Mucosa of rectum (tissue), 2 donors: ENCODE measurements at regions not wholly inside any gene's neighbourhood (a gene's known extent, or its start where the extent isn't known, plus 50 kb on each side); places are given as distances from the start of the nearest gene placed in this dataset.

Experiments
- H3K27ac ChIP-seq, 2 donors: one replicate each; pipeline ENCODE4 v1.7.0; 2013; ENCODE audit warnings: inconsistent platforms in 2 of 2, low read depth in 2 of 2, low read length in 2 of 2
- H3K27me3 ChIP-seq, 2 donors: one replicate each; pipeline ENCODE4 v1.7.0; 2013; ENCODE audit warnings: low read length in 2 of 2; ENCODE audit not compliant: control insufficient read depth in 2 of 2, insufficient read depth in 2 of 2
- H3K36me3 ChIP-seq, 2 donors: one replicate each; pipeline ENCODE4 v1.7.0; 2013; ENCODE audit warnings: low read length in 2 of 2; ENCODE audit not compliant: control insufficient read depth in 2 of 2, insufficient read depth in 2 of 2
- H3K4me1 ChIP-seq, 2 donors: one replicate each; pipeline ENCODE4 v1.7.0; 2013; ENCODE audit warnings: low read length in 2 of 2, mild to moderate bottlenecking in 1 of 2; ENCODE audit not compliant: control insufficient read depth in 2 of 2, insufficient read depth in 2 of 2
- H3K4me3 ChIP-seq, 2 donors: one replicate each; pipeline ENCODE4 v1.7.0; 2013; ENCODE audit warnings: low read length in 2 of 2
- H3K9ac ChIP-seq, 2 donors: one replicate each; pipeline ENCODE4 v1.7.0; 2013; ENCODE audit warnings: low read length in 2 of 2, low read depth in 1 of 2, mild to moderate bottlenecking in 1 of 2
- H3K9me3 ChIP-seq, 2 donors: one replicate each; pipeline ENCODE4 v1.7.0; 2013; ENCODE audit warnings: low read length in 2 of 2; ENCODE audit not compliant: control insufficient read depth in 2 of 2
- donor health status: healthy.
- donor health status: Normal muscosa, but diverticular disease.

- Histone ChIP-seq H3K27me3 (no peaks in the 10 kb centered on the region), H3K4me3 (no peak overlapping the region), H3K4me1 (peaks cover 0 to 5% of the 10 kb centered on the region in 2 donors), H3K27ac (no peak overlapping the region), H3K36me3 (no peaks in the 10 kb centered on the region), H3K9ac (no peak overlapping the region), H3K9me3 (no peaks in the 10 kb centered on the region)
These were observed 49.7 kb downstream of the KLF12 start for GRCh38 chr13:74084375-74084935.

DNA sequence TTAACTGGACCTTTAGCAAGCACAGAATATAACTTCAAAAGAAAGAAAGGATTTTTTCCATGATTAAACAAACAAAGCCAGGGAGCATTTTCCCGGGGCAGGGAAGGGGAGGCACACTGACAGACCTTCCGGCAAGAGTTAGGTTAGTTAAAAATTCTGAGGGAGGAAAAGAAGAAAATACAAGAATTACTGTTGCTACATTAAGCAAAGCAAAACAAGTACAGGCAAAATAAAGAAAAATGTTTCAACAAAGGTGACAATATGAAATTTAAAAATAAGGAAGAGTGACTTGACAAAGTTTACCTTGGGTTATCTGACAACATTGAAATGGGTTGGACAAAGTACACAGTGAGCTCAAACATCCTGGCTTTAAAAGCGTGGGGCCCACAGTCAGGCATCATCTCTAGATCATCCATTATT, 51.5 kb downstream of the KLF12 start:
- H3K4me1 ChIP-seq, result peaks cover 0 to 5% of the 10 kb centered on the region in 2 donors
- H3K9me3 ChIP-seq, result no peaks in the 10 kb centered on the region
- H3K27me3 ChIP-seq, result no peaks in the 10 kb centered on the region
- no peaks in the 10 kb centered on the region for H3K36me3 ChIP-seq
- H3K4me3 ChIP-seq, result no peak overlapping the region
- no peak overlapping the region for H3K27ac ChIP-seq
- no peak overlapping the region for H3K9ac ChIP-seq

- H3K27ac ChIP-seq, result no peak overlapping the region
- H3K4me3 ChIP-seq, result no peak overlapping the region
- no peaks in the 10 kb centered on the region for H3K27me3 ChIP-seq
- peaks cover 0 to 5% of the 10 kb centered on the region in 2 donors for H3K4me1 ChIP-seq
- H3K9ac ChIP-seq, result no peak overlapping the region
- no peaks in the 10 kb centered on the region for H3K9me3 ChIP-seq
- no peaks in the 10 kb centered on the region for H3K36me3 ChIP-seq
These were observed 53.4 kb downstream of the KLF12 start for GRCh38 chr13:74080762-74081161.

- Histone ChIP-seq H3K9me3 (no peaks in the 10 kb centered on the region), H3K27me3 (no peaks in the 10 kb centered on the region), H3K9ac (no peak overlapping the region), H3K4me1 (peaks cover 0 to 3% of the 10 kb centered on the region in 2 donors), H3K36me3 (no peaks in the 10 kb centered on the region), H3K27ac (no peak overlapping the region), H3K4me3 (no peak overlapping the region)
These were observed 56.4 kb downstream of the KLF12 start for GRCh38 chr13:74077792-74078191.

DNA sequence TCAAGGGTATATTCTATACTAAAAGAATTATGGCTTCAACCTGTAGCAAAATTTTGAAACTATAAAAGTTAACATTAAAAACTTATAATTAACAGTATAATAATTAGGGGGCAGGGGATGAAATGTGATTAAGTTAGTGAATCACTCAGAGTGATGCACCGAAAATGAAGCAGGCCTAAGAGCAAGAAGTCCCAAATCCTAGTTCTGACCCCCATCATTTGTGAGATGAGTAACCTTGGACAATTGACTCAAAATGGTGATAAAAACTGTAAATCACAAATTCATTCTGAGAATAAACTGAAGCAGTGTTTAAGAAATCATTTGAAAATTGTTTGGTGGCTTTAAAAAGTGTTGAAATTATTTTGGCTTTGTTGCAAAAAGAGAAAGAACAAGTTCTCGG, 56.8 kb downstream of the KLF12 start:
- Histone ChIP-seq H3K27ac (no peak overlapping the region), H3K4me1 (no peaks in the 10 kb centered on the region), H3K9me3 (no peaks in the 10 kb centered on the region), H3K4me3 (no peak overlapping the region), H3K27me3 (no peaks in the 10 kb centered on the region), H3K9ac (no peak overlapping the region), H3K36me3 (no peaks in the 10 kb centered on the region)

DNA sequence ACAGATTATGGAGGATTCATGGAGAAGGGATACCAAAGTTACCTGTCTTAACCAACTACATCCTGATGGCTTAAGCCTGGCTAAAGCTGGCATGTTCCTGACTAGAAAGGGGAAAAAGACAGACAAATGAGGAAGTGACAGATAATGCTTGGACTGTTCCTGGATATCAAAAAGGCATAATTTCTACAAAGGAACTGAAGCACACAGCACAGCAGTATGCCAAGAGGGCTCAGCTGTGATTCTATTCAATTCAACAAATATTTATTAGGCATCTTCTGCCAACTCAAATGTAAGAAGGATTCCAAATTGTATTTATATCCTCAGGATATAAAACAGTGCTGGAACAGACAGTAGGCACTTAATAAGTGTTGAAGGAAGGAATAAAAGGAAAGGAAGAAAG, 59.5 kb downstream of the KLF12 start:
- no peak overlapping the region for H3K9ac ChIP-seq
- no peaks in the 10 kb centered on the region for H3K4me1 ChIP-seq
- no peak overlapping the region for H3K27ac ChIP-seq
- no peaks in the 10 kb centered on the region for H3K36me3 ChIP-seq
- H3K27me3 ChIP-seq, result no peaks in the 10 kb centered on the region
- H3K4me3 ChIP-seq, result no peak overlapping the region
- no peaks in the 10 kb centered on the region for H3K9me3 ChIP-seq

GRCh38 chr13:74073274-74073673, 60.9 kb downstream of the KLF12 start:
- no peaks in the 10 kb centered on the region for H3K4me1 ChIP-seq

DNA sequence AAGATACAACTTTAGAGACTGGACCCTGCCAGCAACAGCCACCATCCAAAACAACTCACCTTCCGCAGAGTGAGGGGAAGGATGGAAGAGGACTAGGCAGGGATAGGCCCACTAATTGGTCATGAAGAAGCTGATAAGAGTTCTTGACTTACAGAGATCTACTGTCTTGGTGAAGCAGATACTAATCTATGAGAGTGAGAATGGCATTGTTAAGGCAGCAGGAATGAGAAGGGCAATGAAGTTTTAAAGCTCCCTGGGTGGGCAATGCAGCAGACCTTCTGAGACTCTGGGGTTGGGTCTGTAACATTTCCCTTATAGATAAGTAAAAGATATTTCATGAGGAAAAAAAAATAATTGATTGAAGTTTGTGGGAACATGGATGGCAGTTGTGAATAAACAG, 63.7 kb downstream of the KLF12 start:
- no peak overlapping the region for H3K27ac ChIP-seq
- no peaks in the 10 kb centered on the region for H3K27me3 ChIP-seq
- H3K9me3 ChIP-seq, result no peaks in the 10 kb centered on the region
- no peak overlapping the region for H3K4me3 ChIP-seq
- H3K36me3 ChIP-seq, result no peaks in the 10 kb centered on the region
- no peaks in the 10 kb centered on the region for H3K4me1 ChIP-seq
- H3K9ac ChIP-seq, result no peak overlapping the region

More at GRCh38 chr13:74073274-74073673, 60.9 kb downstream of the KLF12 start:
- Histone ChIP-seq H3K9ac (no peak overlapping the region), H3K27me3 (no peaks in the 10 kb centered on the region), H3K4me3 (no peak overlapping the region), H3K27ac (no peak overlapping the region), H3K9me3 (no peaks in the 10 kb centered on the region), H3K36me3 (no peaks in the 10 kb centered on the region)

DNA sequence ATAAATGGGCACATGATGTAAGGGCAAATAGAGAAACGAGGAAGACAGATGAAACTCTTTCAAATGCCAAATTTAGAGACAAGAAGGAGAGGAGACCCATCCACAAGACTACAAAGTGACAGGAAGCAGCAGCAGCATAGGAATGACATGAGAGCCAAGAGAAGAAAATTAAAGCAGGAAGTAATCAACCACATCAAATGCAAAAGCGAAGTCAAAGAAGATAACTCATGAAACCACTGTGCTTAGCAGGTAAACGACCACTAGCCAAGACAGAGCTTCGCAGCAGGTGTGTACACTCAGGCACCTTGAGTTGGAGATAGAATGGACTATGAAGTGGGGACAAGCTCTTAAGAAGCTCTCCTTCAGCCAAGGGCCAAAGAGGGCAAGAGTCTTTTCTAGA, 64.1 kb downstream of the KLF12 start:
- Histone ChIP-seq H3K27me3 (no peaks in the 10 kb centered on the region), H3K27ac (no peak overlapping the region), H3K9ac (no peak overlapping the region), H3K9me3 (no peaks in the 10 kb centered on the region), H3K4me1 (no peaks in the 10 kb centered on the region), H3K4me3 (no peak overlapping the region), H3K36me3 (no peaks in the 10 kb centered on the region)

GRCh38 chr13:74068471-74068870, 65.7 kb downstream of the KLF12 start:
- Histone ChIP-seq H3K36me3 (no peaks in the 10 kb centered on the region), H3K4me1 (no peaks in the 10 kb centered on the region), H3K27me3 (no peaks in the 10 kb centered on the region), H3K9me3 (no peaks in the 10 kb centered on the region), H3K9ac (no peak overlapping the region), H3K27ac (no peak overlapping the region), H3K4me3 (no peak overlapping the region)

DNA sequence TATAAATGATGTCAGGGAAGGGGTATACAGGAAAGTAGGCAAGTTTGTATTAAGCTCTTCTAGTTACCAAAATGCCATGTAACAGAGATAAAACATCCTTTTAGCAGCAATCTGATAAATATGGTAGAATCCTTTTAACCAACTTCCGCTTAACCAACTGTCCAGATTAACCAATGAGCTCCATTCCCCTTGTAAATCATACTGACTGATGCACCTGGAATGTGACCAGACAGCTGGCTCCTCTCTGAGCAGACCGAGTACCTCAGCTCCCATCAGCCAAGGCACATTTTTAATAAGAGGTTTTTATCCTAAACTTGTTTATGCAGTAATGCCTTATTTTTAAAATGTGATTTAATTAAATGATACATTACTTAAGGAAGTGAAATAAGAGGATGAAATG, 66.4 kb downstream of the KLF12 start:
- Histone ChIP-seq H3K4me1 (no peaks in the 10 kb centered on the region), H3K9ac (no peak overlapping the region), H3K9me3 (no peaks in the 10 kb centered on the region), H3K27ac (no peak overlapping the region), H3K36me3 (no peaks in the 10 kb centered on the region), H3K27me3 (no peaks in the 10 kb centered on the region), H3K4me3 (no peak overlapping the region)
